MM.1S (cell line): ENCODE measurements at regions not wholly inside any gene's neighbourhood (a gene's known extent, or its start where the extent isn't known, plus 50 kb on each side); places are given as distances from the start of the nearest gene placed in this dataset.

Experiments
- CTCF ChIP-seq: fragments of 300-600 bp; sonication (generic); IDR thresholded peaks from 2 replicates; pipeline ENCODE4 v1.5.1; 2016; ENCODE audit warnings: antibody characterized with exemption, low read length, mixed read lengths
- EZH2 ChIP-seq: fragments of 300-600 bp; sonication (generic); optimal IDR thresholded peaks from 2 replicates; pipeline ENCODE3; 2017; ENCODE audit warnings: low read depth, mild to moderate bottlenecking, antibody characterized with exemption, low read length, mixed read lengths
- EZH2phosphoT487 ChIP-seq: fragments of 300-600 bp; sonication (generic); IDR thresholded peaks from 2 replicates; pipeline ENCODE4 v1.6.1; 2018; ENCODE audit warnings: antibody characterized with exemption, low read length

- TF ChIP-seq CTCF (no peak), EZH2phosphoT487 (no peak), EZH2 (no peak)
Measured at GRCh38 chr10:6889718-6890117, 309.6 kb upstream of the PRKCQ start.
